Prostate gland (tissue), 2 donors: ENCODE measurements at regions not wholly inside any gene's neighbourhood (a gene's known extent, or its start where the extent isn't known, plus 50 kb on each side); places are given as distances from the start of the nearest gene placed in this dataset.

Experiments
- DNase-seq: peaks from one replicate; pipeline ENCODE4 v3.0.0-alpha.2; 2019; ENCODE audit warnings: low spot score
- H3K27ac ChIP-seq, 2 donors: fragments of 200-600 bp; sonication (generic); 2 replicates each; pipeline ENCODE4 v1.5.1; 2017 to 2019
- H3K27me3 ChIP-seq: fragments of 200-600 bp; sonication (generic); replicated peaks from 2 replicates; pipeline ENCODE4 v1.5.1; 2019; ENCODE audit not compliant: insufficient read depth
- H3K36me3 ChIP-seq, 2 donors: fragments of 200-600 bp; sonication (generic); 1 replicate in 1 of 2; 2 replicates in 1 of 2; pipeline versions ENCODE4 v1.5.1 to v1.8.1; 2017 to 2019
- H3K4me1 ChIP-seq: fragments of 200-600 bp; sonication (generic); replicated peaks from 2 replicates; pipeline ENCODE4 v1.5.1; 2019
- H3K4me3 ChIP-seq, 2 donors: fragments of 200-600 bp; sonication (generic); 2 replicates each; pipeline ENCODE4 v1.5.1; 2017 to 2019
- H3K9me3 ChIP-seq: fragments of 200-600 bp; sonication (generic); 2 replicates; pipeline ENCODE4 v1.5.1; 2017
- POLR2A ChIP-seq: fragments of 450-650 bp; IDR thresholded peaks from one replicate; pipeline ENCODE4 v1.6.1; 2016; ENCODE audit warnings: antibody characterized with exemption, mild to moderate bottlenecking
- POLR2AphosphoS5 ChIP-seq: sonication (generic); formaldehyde crosslinking; IDR thresholded peaks from one replicate; pipeline ENCODE4 v1.6.1; 2017; ENCODE audit warnings: antibody characterized with exemption
- WGBS: methylation state at CpG from one replicate; pipeline ENCODE4 v1.1.5; 2018; 5-methylcytosine and 5-hydroxymethylcytosine counted together
- intact Hi-C: fragments of 100-400 bp; cut with DNase I; formaldehyde crosslinking; loops from one replicate; pipeline ENCODE4 v1.14.2; 2022
- TF ChIP-seq, protein P1 (sequence below), 4 experiments: fragments of 200-600 bp in 2 of 4; fragments of 450-650 bp in 2 of 4; sonication (generic) in 2 of 4; IDR thresholded peaks; 1 replicate in 3 of 4; 2 replicates in 1 of 4; pipeline ENCODE4 v1.5.1; 2016 to 2019; ENCODE audit warnings: antibody characterized with exemption in 4 of 4, mild to moderate bottlenecking in 2 of 4, moderate library complexity in 2 of 4

DNA sequence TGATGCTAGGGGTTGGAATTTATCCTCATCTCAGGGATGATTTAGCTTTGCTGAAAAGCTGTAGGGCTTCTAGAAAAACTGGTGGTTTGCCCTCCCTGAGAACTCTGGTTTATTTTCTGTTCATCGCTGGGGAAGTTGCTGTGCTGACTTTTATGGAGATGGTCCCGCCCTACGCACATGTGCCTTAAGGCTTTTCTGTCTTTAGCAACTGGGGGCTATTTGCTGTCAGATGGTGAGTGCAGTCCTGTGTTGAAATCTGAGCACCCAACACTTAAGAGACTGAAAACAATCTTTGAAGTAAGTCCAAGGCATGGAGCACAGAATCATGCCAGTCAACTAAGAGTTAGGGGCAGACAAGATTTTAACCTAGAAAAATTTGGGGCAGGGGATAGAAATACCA, 2148.4 kb upstream of the CELF4 start:
- H3K4me1 ChIP-seq, result no peaks in the 10 kb centered on the region
- no peaks in the 10 kb centered on the region for H3K27me3 ChIP-seq
- H3K27ac ChIP-seq, result no peak overlapping the region
- H3K4me3 ChIP-seq, result no peak overlapping the region
- intact Hi-C loops, result no loop called here
- H3K36me3 ChIP-seq, result no peaks in the 10 kb centered on the region
- 54% methylated on average over 3 of the region's 3 CpGs for WGBS
- no peaks in the 10 kb centered on the region for H3K9me3 ChIP-seq
- no peak for DNase-seq
- TF ChIP-seq POLR2AphosphoS5 (no peak), POLR2A (no peak)
- TF ChIP-seq, protein P1, sequence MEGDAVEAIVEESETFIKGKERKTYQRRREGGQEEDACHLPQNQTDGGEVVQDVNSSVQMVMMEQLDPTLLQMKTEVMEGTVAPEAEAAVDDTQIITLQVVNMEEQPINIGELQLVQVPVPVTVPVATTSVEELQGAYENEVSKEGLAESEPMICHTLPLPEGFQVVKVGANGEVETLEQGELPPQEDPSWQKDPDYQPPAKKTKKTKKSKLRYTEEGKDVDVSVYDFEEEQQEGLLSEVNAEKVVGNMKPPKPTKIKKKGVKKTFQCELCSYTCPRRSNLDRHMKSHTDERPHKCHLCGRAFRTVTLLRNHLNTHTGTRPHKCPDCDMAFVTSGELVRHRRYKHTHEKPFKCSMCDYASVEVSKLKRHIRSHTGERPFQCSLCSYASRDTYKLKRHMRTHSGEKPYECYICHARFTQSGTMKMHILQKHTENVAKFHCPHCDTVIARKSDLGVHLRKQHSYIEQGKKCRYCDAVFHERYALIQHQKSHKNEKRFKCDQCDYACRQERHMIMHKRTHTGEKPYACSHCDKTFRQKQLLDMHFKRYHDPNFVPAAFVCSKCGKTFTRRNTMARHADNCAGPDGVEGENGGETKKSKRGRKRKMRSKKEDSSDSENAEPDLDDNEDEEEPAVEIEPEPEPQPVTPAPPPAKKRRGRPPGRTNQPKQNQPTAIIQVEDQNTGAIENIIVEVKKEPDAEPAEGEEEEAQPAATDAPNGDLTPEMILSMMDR (IDR thresholded peaks at IDR 0.05), result no peak

DNA sequence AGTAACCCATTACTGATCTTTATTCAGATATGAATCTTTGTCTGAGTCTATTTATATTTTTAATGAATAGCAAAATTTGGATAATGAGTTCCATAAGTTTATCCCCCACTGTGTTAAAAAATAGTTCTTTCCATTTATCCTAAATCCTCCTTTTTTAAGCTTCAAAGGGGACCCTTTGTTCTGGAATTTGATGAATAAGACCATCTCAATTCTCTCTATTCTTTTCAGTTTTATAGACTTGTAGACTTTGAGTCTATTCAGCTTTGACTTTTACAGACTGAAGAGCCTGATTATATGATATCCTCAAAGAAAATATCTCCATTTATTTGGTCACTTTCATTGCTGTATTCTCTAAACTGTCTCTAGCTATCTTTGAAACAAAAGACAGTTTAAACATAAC, 2146.1 kb upstream of the CELF4 start:
- TF ChIP-seq POLR2A (no peak), POLR2AphosphoS5 (no peak)
- TF ChIP-seq, protein P1 (IDR thresholded peaks at IDR 0.05), result no peak
- H3K4me1 ChIP-seq, result no peaks in the 10 kb centered on the region
- no peak overlapping the region for H3K27ac ChIP-seq
- no peak overlapping the region for H3K4me3 ChIP-seq
- DNase-seq, result no peak
- no peaks in the 10 kb centered on the region for H3K27me3 ChIP-seq
- intact Hi-C loops, result no loop called here
- H3K36me3 ChIP-seq, result no peaks in the 10 kb centered on the region
- no peaks in the 10 kb centered on the region for H3K9me3 ChIP-seq

DNA sequence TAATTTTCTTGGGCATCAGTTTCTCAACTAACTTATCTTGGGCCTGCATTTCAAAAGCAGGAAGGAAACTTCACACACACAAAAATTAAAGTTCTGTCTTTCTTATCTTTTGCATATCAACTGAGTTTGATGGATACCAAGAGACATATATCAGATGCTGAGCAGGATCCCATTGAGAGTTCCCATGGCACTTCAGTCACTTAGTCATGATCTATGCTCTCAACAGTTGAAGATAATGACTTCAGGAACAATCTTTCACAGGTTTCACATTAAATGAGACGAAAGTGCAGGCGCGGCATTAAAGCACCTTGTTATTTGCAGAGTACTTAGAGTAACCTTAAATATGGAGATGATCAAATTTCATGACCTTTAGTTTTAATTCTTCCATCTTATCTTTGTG, 2139.8 kb upstream of the CELF4 start:
- no peak overlapping the region for H3K4me3 ChIP-seq
- H3K27me3 ChIP-seq, result no peaks in the 10 kb centered on the region
- H3K4me1 ChIP-seq, result no peaks in the 10 kb centered on the region
- TF ChIP-seq POLR2AphosphoS5, result no peak
- TF ChIP-seq, protein P1 (IDR thresholded peaks at IDR 0.05), result no peak
- no peak for TF ChIP-seq POLR2A
- H3K27ac ChIP-seq, result no peak overlapping the region
- 65% methylated on average over 3 of the region's 3 CpGs for WGBS
- H3K9me3 ChIP-seq, result no peaks in the 10 kb centered on the region
- no peak for DNase-seq
- intact Hi-C loops, result no loop called here
- no peaks in the 10 kb centered on the region for H3K36me3 ChIP-seq

DNA sequence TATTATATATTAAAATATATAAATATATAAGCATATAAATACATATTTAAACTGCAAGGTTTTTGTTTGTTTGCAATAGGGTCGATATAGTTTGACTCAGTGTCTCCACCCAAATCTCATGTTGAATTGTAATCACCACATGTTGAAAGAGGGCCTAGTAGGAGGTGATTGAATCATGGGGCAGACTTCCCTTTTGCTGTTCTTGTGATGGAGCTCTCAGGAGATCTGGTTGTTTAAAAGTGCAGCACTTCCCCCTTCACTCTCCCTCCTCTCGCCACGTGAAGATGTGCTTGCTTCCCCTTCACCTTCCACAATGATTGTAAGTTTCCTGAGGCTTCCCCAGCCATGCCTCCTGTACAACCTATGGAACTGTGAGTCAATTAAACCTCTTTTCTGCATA, 2137.3 kb upstream of the CELF4 start:
- Histone ChIP-seq H3K9me3 (no peaks in the 10 kb centered on the region), H3K4me1 (no peaks in the 10 kb centered on the region), H3K27me3 (no peaks in the 10 kb centered on the region), H3K27ac (no peak overlapping the region), H3K36me3 (no peaks in the 10 kb centered on the region), H3K4me3 (no peak overlapping the region)
- TF ChIP-seq, protein P1 (IDR thresholded peaks at IDR 0.05), result no peak
- TF ChIP-seq POLR2A, result no peak
- no peak for TF ChIP-seq POLR2AphosphoS5
- intact Hi-C loops, result no loop called here
- 92% methylated on average over 3 of the region's 3 CpGs for WGBS
- DNase-seq, result no peak

DNA sequence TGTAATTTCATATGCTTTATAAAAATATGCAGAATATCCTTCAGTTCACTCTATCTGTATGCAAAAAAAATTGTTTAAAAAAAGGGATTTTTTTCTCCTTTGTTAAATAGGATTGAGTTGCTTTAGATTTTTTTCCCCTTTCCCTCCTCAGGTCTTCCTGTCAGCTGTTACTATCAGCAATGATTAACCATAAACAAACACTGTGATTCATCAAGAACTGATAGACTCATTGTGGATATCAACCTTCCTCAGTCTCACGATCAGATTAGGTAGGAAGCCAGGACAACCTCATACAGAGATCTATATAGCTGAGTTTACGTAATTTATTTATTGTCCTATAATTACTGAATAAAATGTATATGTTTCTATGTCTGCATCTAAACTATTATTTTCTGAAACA, 2136.2 kb upstream of the CELF4 start:
- Histone ChIP-seq H3K27ac (no peak overlapping the region), H3K36me3 (no peaks in the 10 kb centered on the region), H3K4me1 (no peaks in the 10 kb centered on the region), H3K4me3 (no peak overlapping the region), H3K27me3 (no peaks in the 10 kb centered on the region), H3K9me3 (no peaks in the 10 kb centered on the region)
- 71% methylated on average over 2 of the region's 2 CpGs for WGBS
- TF ChIP-seq POLR2AphosphoS5 (no peak), POLR2A (no peak)
- TF ChIP-seq, protein P1 (IDR thresholded peaks at IDR 0.05), result no peak
- intact Hi-C loops, result no loop called here
- DNase-seq, result no peak
